Ectodermal cell (in vitro differentiated cells): ENCODE measurements at regions not wholly inside any gene's neighbourhood (a gene's known extent, or its start where the extent isn't known, plus 50 kb on each side); places are given as distances from the start of the nearest gene placed in this dataset.

Experiments
- H3K27ac ChIP-seq: 2 replicates; pipeline ENCODE4 v1.7.0; 2013; ENCODE audit warnings: mild to moderate bottlenecking, low read depth, low read length; ENCODE audit not compliant: insufficient read depth, poor library complexity, severe bottlenecking
- H3K27me3 ChIP-seq: 2 replicates; pipeline ENCODE4 v1.7.0; 2013; ENCODE audit warnings: mild to moderate bottlenecking, low read length; ENCODE audit not compliant: insufficient read depth, control insufficient read depth, poor library complexity, severe bottlenecking
- H3K36me3 ChIP-seq: one replicate; pipeline ENCODE4 v1.7.0; 2013; ENCODE audit warnings: low read length; ENCODE audit not compliant: control insufficient read depth, insufficient read depth
- H3K4me1 ChIP-seq: one replicate; pipeline ENCODE4 v1.7.0; 2013; ENCODE audit warnings: low read length; ENCODE audit not compliant: control insufficient read depth, insufficient read depth
- H3K4me3 ChIP-seq: 2 replicates; pipeline ENCODE4 v1.7.0; 2013; ENCODE audit warnings: low read depth, low read length, control low read depth; ENCODE audit not compliant: insufficient read depth
- H3K9me3 ChIP-seq: 2 replicates; pipeline ENCODE4 v1.7.0; 2013; ENCODE audit warnings: mild to moderate bottlenecking, low read length, moderate library complexity; ENCODE audit not compliant: control insufficient read depth
- WGBS, 2 experiments: methylation state at CpG; one replicate each; pipeline ENCODE4 v1.1.7; 2013; ENCODE audit warnings: missing lambda C conversion rate in 2 of 2; 5-methylcytosine and 5-hydroxymethylcytosine counted together

DNA sequence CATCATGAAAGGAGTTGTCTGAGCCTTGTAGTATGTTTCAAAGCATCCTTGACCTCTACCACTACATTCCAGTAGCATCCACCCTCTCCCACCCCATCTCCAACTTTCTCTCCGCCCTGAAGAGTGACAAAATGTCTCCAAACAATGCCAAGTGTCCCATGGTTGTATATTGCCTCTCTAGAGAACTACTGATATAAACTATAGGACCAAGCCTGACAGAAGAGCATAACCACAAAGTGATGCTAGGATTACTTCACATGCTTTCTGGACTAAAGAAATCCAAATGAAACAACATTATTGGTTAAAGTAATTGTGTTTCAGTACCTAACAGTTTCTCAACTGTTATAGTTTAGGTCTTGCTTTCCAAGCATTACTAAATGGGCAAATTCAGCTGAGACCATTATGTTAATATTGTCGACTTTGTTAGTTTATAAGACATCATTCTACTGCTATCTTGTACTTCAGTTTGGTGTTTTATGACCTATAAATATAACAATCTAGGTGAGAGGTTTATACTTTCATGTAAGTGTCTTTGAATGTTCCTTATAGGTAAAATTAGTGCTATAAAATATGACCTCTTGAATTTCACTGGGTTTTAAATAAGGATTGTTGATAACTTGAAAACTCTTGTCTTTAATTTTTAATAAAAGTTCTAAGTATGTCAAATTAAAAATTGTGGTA lies 117.4 kb downstream of the SUCNR1 start:
- 94 to 100% methylated on average over 1 to 2 of the region's 2 CpGs for WGBS, 2 experiments

DNA sequence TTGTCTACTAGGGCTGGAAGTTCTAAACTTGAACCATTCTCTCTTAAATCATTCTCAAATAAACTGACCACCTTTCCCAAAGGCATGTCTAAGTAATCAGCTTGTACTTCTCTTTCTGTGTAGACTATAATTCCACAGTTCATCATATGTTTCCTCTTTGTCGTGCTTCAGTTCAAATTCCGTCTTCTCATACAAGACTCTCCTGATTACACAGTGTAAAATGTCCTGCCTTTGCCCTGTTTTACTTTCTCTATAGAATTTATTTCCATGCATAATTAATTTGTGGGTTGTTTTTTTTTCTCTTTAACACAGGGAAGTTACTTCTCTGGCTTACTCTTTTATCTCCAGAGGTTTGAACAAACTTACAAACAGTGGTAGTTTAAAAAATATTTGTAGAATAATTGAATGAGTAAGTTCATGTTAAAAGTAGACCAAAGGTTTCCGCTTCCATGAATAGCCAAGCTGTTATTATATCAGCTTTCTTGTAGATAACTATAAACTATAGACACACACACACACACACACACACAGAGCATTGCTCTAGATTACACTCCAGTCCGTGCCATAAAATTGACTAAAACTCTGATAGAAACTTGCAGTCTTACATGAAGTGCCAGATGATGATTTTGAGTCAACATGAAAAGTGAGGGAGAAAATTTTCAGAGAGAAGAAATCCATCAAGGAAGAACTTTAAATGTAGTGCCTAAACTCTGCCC lies 119.0 kb downstream of the SUCNR1 start:
- Histone ChIP-seq H3K27ac (no peak overlapping the region), H3K9me3 (no peaks in the 10 kb centered on the region), H3K4me3 (no peak overlapping the region), H3K36me3 (no peaks in the 10 kb centered on the region), H3K4me1 (no peaks in the 10 kb centered on the region), H3K27me3 (no peaks in the 10 kb centered on the region)
- 86 to 97% methylated on average over 4 of the region's 4 CpGs for WGBS, 2 experiments

More for the DNA sequence above, 117.4 kb downstream of the SUCNR1 start:
- Histone ChIP-seq H3K27me3 (no peaks in the 10 kb centered on the region), H3K27ac (no peak overlapping the region), H3K4me3 (no peak overlapping the region), H3K36me3 (no peaks in the 10 kb centered on the region), H3K4me1 (no peaks in the 10 kb centered on the region), H3K9me3 (no peaks in the 10 kb centered on the region)

DNA sequence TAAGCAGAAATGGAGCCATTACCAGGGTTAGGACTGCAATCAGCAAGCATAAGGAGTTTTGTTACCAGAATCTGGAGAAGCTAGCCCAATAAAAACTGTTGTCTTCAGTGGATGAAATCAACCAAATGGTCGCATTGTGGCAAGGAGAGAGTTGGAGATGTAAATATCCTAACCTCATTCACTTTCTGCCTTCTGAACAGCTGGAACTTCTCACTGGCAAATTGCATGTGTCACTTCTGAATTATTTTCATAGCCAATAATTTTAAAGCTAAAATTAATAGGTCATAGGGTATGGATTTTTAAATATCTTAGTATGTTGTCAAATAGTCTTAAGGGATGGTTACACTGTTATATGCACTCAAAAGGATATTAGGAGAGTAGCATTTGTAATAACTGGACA lies 121.6 kb downstream of the SUCNR1 start:
- H3K4me3 ChIP-seq, result no peak overlapping the region
- no peaks in the 10 kb centered on the region for H3K4me1 ChIP-seq
- H3K27ac ChIP-seq, result no peak overlapping the region
- WGBS, 2 experiments, result 86% methylated on average over 1 of the region's 1 CpG; no CpG with 5 or more reads in 1 of the 2 experiments
- H3K36me3 ChIP-seq, result no peaks in the 10 kb centered on the region
- no peaks in the 10 kb centered on the region for H3K9me3 ChIP-seq
- no peaks in the 10 kb centered on the region for H3K27me3 ChIP-seq

DNA sequence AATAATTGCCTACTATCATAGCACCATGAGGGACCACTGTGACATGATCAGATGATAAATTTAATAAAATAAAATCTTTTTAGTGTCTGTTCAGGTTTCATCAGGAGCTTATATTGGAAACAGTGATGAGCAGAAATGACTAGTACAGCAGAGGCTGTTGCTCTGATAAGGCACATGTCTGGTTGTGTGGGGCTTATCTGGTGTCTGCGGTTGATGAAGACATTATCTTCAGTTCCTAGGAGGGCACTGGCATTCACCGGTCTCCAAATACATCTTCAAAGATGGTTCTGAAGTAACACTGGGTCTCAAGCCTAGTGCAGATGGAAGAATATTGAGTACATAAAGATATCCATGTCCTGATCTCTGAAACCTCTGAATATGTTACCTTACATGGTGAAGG lies 125.3 kb downstream of the SUCNR1 start:
- Histone ChIP-seq H3K4me1 (no peaks in the 10 kb centered on the region), H3K9me3 (no peaks in the 10 kb centered on the region), H3K36me3 (no peaks in the 10 kb centered on the region), H3K27ac (no peak overlapping the region), H3K27me3 (no peaks in the 10 kb centered on the region), H3K4me3 (no peak overlapping the region)
- WGBS, 2 experiments, result 92 to 100% methylated on average over 2 of the region's 2 CpGs

DNA sequence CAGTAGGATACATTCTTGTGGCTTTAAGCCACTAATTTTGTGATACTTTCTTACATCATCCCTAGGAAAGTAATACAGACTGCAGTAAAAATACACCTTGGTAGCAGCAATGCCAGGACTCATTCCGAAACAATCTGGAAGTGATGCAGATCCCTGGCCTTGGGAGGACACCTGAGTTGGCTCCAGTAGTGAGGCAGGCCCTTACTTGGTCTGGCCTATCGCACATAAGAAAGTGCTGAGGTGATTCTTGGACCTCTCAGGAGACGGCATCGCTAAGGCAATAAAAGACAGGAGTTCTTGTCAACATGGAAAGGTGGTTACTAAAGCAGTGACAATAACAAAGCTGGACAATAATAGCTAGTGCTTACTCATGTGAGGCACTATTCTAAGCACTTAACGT lies 126.5 kb downstream of the SUCNR1 start:
- no peaks in the 10 kb centered on the region for H3K36me3 ChIP-seq
- H3K27me3 ChIP-seq, result no peaks in the 10 kb centered on the region
- H3K9me3 ChIP-seq, result no peaks in the 10 kb centered on the region
- H3K27ac ChIP-seq, result no peak overlapping the region
- H3K4me3 ChIP-seq, result no peak overlapping the region
- WGBS, 2 experiments, result 97 to 99% methylated on average over 4 to 5 of the region's 5 CpGs
- H3K4me1 ChIP-seq, result no peaks in the 10 kb centered on the region

DNA sequence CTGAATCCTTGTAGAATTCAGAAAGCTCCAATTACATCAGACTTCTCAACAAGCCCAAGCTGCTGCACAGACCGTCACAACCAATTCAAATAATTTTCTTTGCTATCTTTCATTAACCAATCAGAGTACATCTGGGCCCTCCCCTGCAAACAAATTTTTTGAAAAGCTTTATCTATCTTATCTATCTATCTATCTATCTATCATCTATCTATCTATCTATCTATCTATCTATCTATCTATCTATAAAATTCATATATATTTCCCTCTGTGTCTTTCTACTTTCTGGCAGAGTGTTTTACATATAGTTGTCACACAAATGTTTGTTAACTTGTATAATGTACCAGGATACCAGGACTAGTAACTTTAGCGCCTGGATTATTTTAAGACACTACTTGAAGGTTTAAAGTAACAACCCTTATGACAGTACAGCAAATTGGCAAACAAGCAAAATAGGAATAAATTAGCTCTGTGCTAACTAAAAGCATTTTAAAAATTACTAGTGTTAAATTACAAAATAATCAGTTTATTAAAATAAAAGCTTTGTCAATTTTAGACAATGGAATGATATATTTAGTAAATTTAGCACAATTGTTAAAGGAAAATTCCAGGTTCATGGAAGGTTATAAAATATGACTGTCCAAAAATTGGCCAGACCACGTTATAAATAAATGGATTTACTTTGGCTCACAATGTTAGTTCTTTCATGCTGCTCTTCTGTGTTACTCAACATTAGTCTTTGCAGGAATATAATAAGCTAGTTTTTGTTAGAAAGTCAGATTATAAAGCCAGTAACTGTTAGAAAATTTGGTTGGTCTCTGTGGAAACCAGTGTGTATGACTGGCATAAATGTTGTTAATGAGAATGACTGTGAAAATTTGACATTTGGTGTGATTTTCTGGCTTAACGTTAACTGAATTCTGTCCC lies 138.6 kb downstream of the SUCNR1 start:
- Histone ChIP-seq H3K4me3 (no peak overlapping the region), H3K4me1 (no peaks in the 10 kb centered on the region), H3K36me3 (no peaks in the 10 kb centered on the region), H3K9me3 (no peaks in the 10 kb centered on the region), H3K27me3 (no peaks in the 10 kb centered on the region), H3K27ac (no peak overlapping the region)
- 80 to 92% methylated on average over 2 to 4 of the region's 4 CpGs for WGBS, 2 experiments

DNA sequence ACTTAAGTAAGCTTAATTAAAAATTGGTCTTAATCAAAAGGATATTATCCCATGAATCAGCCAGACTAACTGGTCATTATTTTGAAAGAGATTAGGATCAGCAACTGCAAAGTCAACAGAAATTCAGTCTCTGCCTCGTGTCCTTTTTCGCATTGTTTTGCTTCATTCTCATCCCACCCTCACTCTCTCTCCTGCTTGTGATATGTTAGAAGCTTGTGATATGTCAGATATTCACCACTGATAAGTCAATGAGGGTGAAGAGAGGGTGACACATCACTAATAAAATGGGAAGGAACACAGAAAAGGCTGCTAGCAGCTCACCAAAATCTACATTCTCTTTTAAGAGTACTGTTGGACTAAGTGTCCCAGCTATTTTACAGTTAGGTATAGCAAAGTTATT lies 146.1 kb downstream of the SUCNR1 start:
- H3K4me3 ChIP-seq, result no peak overlapping the region
- no peak overlapping the region for H3K27ac ChIP-seq
- H3K36me3 ChIP-seq, result no peaks in the 10 kb centered on the region
- WGBS, 2 experiments, result 96% methylated on average over 2 of the region's 2 CpGs; no CpG with 5 or more reads in 1 of the 2 experiments
- no peaks in the 10 kb centered on the region for H3K4me1 ChIP-seq
- no peaks in the 10 kb centered on the region for H3K27me3 ChIP-seq
- no peaks in the 10 kb centered on the region for H3K9me3 ChIP-seq

DNA sequence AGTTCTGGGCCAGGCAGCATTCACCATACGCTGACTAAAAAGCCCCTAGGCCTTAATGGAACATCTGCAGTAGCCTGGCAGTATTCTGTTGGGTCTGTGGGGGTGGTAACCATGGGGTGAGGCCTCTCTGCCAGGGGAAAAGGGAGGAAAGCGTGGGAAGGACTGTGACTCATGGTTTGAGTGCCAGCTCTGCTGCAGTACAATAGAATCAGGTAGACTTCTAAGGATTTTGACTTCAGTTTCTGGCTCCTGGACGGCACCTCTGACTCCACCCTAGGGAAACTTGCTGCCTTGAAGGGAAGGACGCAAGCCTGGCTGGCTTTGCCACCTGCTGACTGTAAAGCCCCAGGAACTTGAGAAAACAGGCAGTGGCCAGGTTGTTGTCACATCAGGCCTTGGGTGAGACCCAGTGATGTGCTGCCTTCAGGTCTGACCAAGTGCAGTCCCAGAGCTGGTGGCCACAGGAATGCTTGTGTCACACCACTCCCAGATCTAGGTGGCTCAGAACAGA lies 148.6 kb downstream of the SUCNR1 start:
- Histone ChIP-seq H3K27me3 (no peaks in the 10 kb centered on the region), H3K4me1 (no peaks in the 10 kb centered on the region), H3K4me3 (no peak overlapping the region), H3K36me3 (no peaks in the 10 kb centered on the region), H3K9me3 (no peaks in the 10 kb centered on the region), H3K27ac (no peak overlapping the region)
- 92 to 97% methylated on average over 4 of the region's 4 CpGs for WGBS, 2 experiments

DNA sequence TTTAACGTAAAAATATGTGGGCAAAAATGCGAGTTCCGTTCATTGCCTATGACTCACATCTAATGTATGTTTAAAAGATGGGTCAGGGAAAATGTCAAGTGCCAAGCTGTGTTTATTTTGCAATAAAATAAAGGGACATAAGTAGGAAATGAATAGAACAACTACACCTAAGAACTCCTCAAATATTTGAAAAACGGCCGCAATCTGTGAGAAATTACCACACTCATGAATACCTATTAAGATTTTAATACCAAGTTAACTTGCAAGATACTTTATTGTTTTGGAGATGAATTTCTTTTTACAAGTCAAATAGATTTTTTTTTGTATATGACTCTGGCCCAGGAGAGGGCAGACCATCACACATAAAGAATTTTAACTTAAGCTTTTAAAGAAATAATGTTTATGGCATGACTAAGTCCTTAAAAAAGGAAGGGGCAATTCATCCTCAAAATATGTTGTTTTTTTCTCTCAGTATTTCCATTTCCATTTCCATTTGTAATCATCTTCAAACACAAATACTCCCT lies 152.7 kb downstream of the SUCNR1 start:
- H3K27ac ChIP-seq, result no peak overlapping the region
- WGBS, 2 experiments, result 91 to 93% methylated on average over 3 of the region's 5 CpGs
- no peaks in the 10 kb centered on the region for H3K4me1 ChIP-seq
- no peaks in the 10 kb centered on the region for H3K9me3 ChIP-seq
- H3K4me3 ChIP-seq, result no peak overlapping the region
- H3K27me3 ChIP-seq, result no peaks in the 10 kb centered on the region
- H3K36me3 ChIP-seq, result no peaks in the 10 kb centered on the region
